ENCODE measurements at regions not wholly inside any gene's neighbourhood (a gene's known extent, or its start where the extent isn't known, plus 50 kb on each side); places are given as distances from the start of the nearest gene placed in this dataset.

- no peak for DNase-seq (ENCODE audit: low read depth)
- H3K4me3 ChIP-seq (ENCODE audit: control insufficient read depth, low read depth, low read length) = no peak overlapping the region
- no peak for TF ChIP-seq CTCF (IDR thresholded peaks at IDR 0.05; ENCODE audit: control insufficient read depth, insufficient read depth, low read depth, low read length, missing control alignments)
These were observed 52.6 kb upstream of the SP8 start for GRCh38 chr7:20839196-20839735.

DNA sequence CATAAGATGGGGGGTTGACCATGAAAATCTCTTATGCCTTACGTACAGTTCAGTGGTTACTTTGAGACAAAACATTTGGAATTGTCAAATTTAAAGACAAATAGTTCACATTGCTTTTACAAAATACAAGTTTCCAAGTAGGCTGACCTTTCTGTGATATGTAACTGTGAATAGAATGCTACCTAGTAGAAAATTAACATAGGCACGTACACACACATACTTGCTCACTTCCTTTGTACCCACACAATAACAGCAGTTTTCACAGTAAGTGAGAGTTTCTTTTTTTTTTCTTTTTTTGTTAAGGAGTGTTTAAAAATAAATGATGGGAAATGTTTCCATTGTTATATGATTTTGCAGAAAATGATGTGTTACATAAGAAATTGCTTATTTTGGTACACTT lies 53.3 kb upstream of the SP8 start:
- TF ChIP-seq CTCF (IDR thresholded peaks at IDR 0.05; ENCODE audit: control insufficient read depth, insufficient read depth, low read depth, low read length, missing control alignments) = no peak
- no peak for DNase-seq (ENCODE audit: low read depth)

GRCh38 chr7:20846791-20847190 lies 60.1 kb upstream of the SP8 start:
- no peak overlapping the region for H3K4me3 ChIP-seq (ENCODE audit: control insufficient read depth, low read depth, low read length)
- DNase-seq (ENCODE audit: low read depth) = no peak
- no peak for TF ChIP-seq CTCF (IDR thresholded peaks at IDR 0.05; ENCODE audit: control insufficient read depth, insufficient read depth, low read depth, low read length, missing control alignments)

More for the DNA sequence above, 53.3 kb upstream of the SP8 start:
- no peak overlapping the region for H3K4me3 ChIP-seq (ENCODE audit: control insufficient read depth, low read depth, low read length)

- DNase-seq (ENCODE audit: low read depth) = no peak
- no peak for TF ChIP-seq CTCF (IDR thresholded peaks at IDR 0.05; ENCODE audit: control insufficient read depth, insufficient read depth, low read depth, low read length, missing control alignments)
- H3K4me3 ChIP-seq (ENCODE audit: control insufficient read depth, low read depth, low read length) = no peak overlapping the region
These were observed 72.3 kb upstream of the SP8 start for GRCh38 chr7:20858951-20859350.

DNA sequence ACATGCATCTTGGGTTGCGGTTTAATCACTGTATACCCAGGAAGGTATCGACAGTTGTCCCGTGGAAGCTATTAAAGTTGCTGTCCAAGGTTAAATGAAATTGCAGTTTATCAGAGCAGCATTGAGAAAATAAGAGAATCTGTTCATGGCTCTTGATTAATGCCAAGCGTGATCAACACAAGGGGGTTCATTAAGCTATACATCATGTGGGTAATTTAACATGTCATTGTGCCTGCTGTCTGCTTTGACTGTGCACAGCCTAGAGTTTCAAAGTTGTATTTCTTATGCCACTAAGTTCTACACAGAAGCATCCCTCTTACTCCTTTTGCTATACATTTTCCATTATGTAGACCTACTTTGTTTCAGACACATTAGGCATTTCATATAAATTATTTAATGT lies 74.8 kb upstream of the SP8 start:
- no peak for TF ChIP-seq CTCF (IDR thresholded peaks at IDR 0.05; ENCODE audit: control insufficient read depth, insufficient read depth, low read depth, low read length, missing control alignments)
- DNase-seq (ENCODE audit: low read depth) = no peak
- H3K4me3 ChIP-seq (ENCODE audit: control insufficient read depth, low read depth, low read length) = no peak overlapping the region

DNA sequence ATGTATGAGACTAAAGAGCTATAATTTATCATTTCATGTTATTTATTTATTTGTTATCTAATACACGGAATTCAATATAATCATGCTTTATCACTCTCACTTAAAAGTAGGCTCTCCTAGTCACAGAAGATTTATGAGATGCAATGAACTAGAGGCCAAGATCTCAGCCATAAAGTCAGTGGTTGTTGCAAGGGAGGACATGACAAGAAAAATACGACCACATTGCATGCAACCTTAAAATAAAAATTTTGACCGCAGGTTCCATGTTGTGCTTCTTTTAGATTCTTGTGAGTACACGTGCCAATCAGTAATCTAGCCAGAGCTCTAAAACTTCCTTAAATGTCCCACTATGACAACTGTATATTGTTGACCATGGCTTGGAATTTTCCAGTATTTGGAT lies 75.9 kb upstream of the SP8 start:
- no peak overlapping the region for H3K4me3 ChIP-seq (ENCODE audit: control insufficient read depth, low read depth, low read length)
- TF ChIP-seq CTCF (IDR thresholded peaks at IDR 0.05; ENCODE audit: control insufficient read depth, insufficient read depth, low read depth, low read length, missing control alignments) = no peak
- no peak for DNase-seq (ENCODE audit: low read depth)

DNA sequence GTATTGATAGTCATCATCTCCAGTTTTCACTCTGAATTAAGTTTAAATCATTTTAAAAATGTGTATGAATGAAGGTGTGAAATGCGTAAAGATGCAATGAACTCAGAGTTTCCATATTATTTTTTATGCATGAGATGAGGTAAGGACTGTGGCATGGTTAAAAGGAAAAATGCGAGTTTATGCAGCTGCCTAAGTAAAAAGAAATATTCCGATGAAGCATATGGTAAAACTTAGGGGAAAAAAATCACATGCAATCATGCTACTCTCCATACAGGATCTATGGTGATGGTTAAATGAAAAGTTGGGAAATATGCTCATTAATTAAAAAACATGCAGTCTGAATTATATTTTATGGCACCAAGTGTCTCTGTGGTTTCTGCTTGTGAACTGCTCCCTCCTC lies 77.5 kb upstream of the SP8 start:
- TF ChIP-seq CTCF (IDR thresholded peaks at IDR 0.05; ENCODE audit: control insufficient read depth, insufficient read depth, low read depth, low read length, missing control alignments) = no peak
- no peak overlapping the region for H3K4me3 ChIP-seq (ENCODE audit: control insufficient read depth, low read depth, low read length)
- no peak for DNase-seq (ENCODE audit: low read depth)
